Uterus (tissue), 3 donors: ENCODE measurements at regions not wholly inside any gene's neighbourhood (a gene's known extent, or its start where the extent isn't known, plus 50 kb on each side); places are given as distances from the start of the nearest gene placed in this dataset.

ENCODE experiments used
- DNase-seq, 2 donors: peaks; one replicate each; pipeline ENCODE4 v3.0.0-alpha.2; 2019 to 2020
- H3K27ac ChIP-seq, 2 donors: fragments of 200-600 bp; sonication (generic); 1 replicate in 1 of 2; 2 replicates in 1 of 2; pipeline ENCODE4 v1.5.1; 2016 to 2018
- H3K27me3 ChIP-seq, 2 donors: fragments of 200-600 bp; sonication (generic); one replicate each; pipeline ENCODE4 v1.5.1; 2018 to 2019; ENCODE audit warnings: control low read depth in 1 of 2
- H3K36me3 ChIP-seq, 2 donors: fragments of 200-600 bp; sonication (generic); one replicate each; pipeline ENCODE4 v1.5.1; 2019; ENCODE audit warnings: control low read depth in 1 of 2
- H3K4me1 ChIP-seq, 2 donors: fragments of 200-600 bp; sonication (generic); one replicate each; pipeline ENCODE4 v1.5.1; 2018 to 2019; ENCODE audit warnings: control low read depth in 1 of 2
- H3K4me3 ChIP-seq, 2 donors: fragments of 200-600 bp; sonication (generic); 1 replicate in 1 of 2; 2 replicates in 1 of 2; pipeline ENCODE4 v1.5.1; 2018 to 2019; ENCODE audit warnings: mild to moderate bottlenecking in 1 of 2
- H3K9me3 ChIP-seq, 2 donors: fragments of 200-600 bp; sonication (generic); one replicate each; pipeline ENCODE4 v1.5.1; 2019; ENCODE audit warnings: control low read depth in 1 of 2
- POLR2A ChIP-seq, 2 donors: fragments of 450-650 bp; IDR thresholded peaks; one replicate each; pipeline ENCODE4 v1.6.1; 2016; ENCODE audit warnings: antibody characterized with exemption in 2 of 2, mild to moderate bottlenecking in 1 of 2, moderate library complexity in 1 of 2
- intact Hi-C: fragments of 100-400 bp; cut with DNase I; formaldehyde crosslinking; loops from one replicate; pipeline ENCODE4 v1.15.1; 2023; ENCODE audit warnings: low total_unique reads
- TF ChIP-seq, protein P1 (sequence below), 4 experiments: fragments of 200-600 bp in 2 of 4; fragments of 450-650 bp in 2 of 4; sonication (generic) in 2 of 4; IDR thresholded peaks; one replicate each; pipeline ENCODE4 v1.5.1; 2016 to 2019; ENCODE audit warnings: antibody characterized with exemption in 4 of 4, mild to moderate bottlenecking in 2 of 4, moderate library complexity in 1 of 4
- donor health status: DM: yes; HTN: yes; CAD: no.

DNA sequence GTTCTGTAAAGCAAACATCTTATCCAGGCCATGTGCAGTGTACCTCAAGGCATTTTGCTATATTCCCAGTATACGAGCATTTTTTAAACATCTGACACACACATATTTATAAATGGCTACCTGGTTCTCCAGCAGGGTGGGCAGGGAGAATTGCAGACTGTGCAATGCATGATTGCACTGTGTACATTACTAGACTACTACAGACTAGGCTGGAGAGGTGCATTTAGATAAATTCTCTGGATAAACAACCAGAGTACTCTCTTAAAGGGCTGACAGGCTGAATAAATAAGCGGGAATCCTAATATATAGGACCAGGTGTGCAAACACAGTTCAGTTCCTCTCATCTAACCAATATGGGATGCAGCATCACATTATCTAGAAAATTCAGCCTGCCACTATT lies 428.3 kb upstream of the ARID1B start:
- intact Hi-C loops, result no loop called here
- H3K4me1 ChIP-seq, result no peaks in the 10 kb centered on the region
- TF ChIP-seq, protein P1, sequence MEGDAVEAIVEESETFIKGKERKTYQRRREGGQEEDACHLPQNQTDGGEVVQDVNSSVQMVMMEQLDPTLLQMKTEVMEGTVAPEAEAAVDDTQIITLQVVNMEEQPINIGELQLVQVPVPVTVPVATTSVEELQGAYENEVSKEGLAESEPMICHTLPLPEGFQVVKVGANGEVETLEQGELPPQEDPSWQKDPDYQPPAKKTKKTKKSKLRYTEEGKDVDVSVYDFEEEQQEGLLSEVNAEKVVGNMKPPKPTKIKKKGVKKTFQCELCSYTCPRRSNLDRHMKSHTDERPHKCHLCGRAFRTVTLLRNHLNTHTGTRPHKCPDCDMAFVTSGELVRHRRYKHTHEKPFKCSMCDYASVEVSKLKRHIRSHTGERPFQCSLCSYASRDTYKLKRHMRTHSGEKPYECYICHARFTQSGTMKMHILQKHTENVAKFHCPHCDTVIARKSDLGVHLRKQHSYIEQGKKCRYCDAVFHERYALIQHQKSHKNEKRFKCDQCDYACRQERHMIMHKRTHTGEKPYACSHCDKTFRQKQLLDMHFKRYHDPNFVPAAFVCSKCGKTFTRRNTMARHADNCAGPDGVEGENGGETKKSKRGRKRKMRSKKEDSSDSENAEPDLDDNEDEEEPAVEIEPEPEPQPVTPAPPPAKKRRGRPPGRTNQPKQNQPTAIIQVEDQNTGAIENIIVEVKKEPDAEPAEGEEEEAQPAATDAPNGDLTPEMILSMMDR (IDR thresholded peaks at IDR 0.05), result no peak
- no peak for TF ChIP-seq POLR2A (IDR thresholded peaks at IDR 0.05)
- no peaks in the 10 kb centered on the region for H3K36me3 ChIP-seq
- H3K27ac ChIP-seq, result no peak overlapping the region
- H3K4me3 ChIP-seq, result no peak overlapping the region
- no peak for DNase-seq
- no peaks in the 10 kb centered on the region for H3K9me3 ChIP-seq
- H3K27me3 ChIP-seq, result no peaks in the 10 kb centered on the region

DNA sequence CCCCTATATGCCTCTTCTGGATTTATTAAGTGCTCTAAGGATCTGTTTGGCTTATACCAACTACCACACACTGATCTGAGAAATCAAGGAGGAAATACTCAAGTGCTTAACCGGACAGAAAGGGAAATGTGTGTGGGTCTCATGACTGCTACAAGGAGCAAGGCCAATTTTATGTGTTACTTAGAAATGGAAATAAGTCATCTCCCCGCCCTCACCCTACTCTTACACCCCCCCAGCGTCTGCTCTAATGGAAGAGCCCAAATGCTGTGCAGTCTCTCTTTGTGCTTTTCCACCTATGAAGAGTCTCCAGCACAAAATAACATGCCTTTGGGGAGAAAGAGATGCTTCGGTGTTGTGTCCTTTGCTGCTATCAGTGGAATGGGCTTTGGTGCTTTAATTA lies 428.8 kb upstream of the ARID1B start:
- Histone ChIP-seq H3K4me1 (no peaks in the 10 kb centered on the region), H3K27me3 (no peaks in the 10 kb centered on the region), H3K9me3 (no peaks in the 10 kb centered on the region), H3K36me3 (no peaks in the 10 kb centered on the region), H3K4me3 (no peak overlapping the region), H3K27ac (no peak overlapping the region)
- no peak for DNase-seq
- intact Hi-C loops, result no loop called here
- TF ChIP-seq, protein P1 (IDR thresholded peaks at IDR 0.05), result no peak
- no peak for TF ChIP-seq POLR2A (IDR thresholded peaks at IDR 0.05)

DNA sequence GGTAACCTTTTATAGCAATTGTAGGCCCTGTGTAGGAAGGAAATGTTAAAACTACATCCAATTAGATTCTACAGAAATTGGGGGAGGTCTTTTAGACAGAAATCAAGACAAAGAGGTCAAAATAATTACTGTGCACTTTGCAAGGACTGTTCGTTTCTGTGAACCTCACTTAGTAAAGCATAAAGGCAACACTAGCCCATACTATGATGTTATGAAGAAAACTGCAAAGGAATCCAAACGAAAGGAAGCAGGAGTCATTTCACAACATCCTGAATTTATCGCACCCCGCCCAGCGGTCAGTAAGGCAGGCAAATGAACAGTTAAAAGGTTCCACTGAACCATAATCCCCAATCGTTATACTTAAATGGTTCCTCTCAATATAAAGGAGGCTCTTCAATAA lies 429.5 kb upstream of the ARID1B start:
- Histone ChIP-seq H3K4me1 (no peaks in the 10 kb centered on the region), H3K36me3 (no peaks in the 10 kb centered on the region), H3K4me3 (no peak overlapping the region), H3K27ac (no peak overlapping the region), H3K27me3 (no peaks in the 10 kb centered on the region), H3K9me3 (no peaks in the 10 kb centered on the region)
- no peak for DNase-seq
- no peak for TF ChIP-seq POLR2A (IDR thresholded peaks at IDR 0.05)
- TF ChIP-seq, protein P1 (IDR thresholded peaks at IDR 0.05), result no peak
- intact Hi-C loops, result no loop called here

DNA sequence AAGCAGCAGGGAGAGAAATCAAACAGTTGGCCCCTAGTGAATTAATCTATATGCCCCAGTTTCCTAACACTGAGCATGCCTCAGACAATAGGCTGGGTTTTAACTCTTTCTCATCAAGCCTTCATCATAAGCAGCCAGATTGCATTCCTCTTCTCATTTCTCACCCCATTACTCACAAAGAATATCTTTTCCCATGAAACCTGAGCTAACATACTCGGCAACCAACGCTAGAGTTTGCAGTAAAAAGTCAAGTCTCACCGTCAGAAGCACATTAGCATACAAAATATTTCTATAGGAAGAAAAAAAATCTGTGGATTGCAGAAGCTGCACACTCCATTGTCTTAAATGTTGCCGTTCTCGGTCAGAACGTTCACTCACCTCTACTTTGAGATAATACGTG lies 429.9 kb upstream of the ARID1B start:
- no peak for TF ChIP-seq POLR2A (IDR thresholded peaks at IDR 0.05)
- TF ChIP-seq, protein P1 (IDR thresholded peaks at IDR 0.05), result no peak
- Histone ChIP-seq H3K4me3 (no peak overlapping the region), H3K27ac (no peak overlapping the region), H3K9me3 (no peaks in the 10 kb centered on the region), H3K4me1 (no peaks in the 10 kb centered on the region), H3K27me3 (no peaks in the 10 kb centered on the region), H3K36me3 (no peaks in the 10 kb centered on the region)
- intact Hi-C loops, result no loop called here
- DNase-seq, result no peak

DNA sequence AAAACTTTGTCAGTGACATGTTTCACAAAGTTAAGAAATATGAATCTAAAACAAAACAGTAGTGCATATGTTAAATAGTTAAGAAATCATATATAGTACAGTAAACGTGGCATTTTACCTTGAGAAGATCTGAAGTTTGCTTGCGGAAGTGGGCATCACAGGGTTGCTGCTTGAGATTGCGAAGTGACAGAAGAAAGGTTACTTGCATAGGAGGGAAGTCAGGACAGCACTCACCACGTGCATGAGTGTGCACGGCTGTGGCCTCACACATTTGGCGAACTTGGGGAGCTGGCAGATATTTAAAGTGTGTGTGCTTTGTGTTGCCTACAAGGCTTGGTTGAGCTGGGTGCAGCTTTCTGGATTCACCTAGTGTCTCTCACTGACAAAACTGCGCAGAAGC lies 431.5 kb upstream of the ARID1B start:
- H3K4me3 ChIP-seq, result no peak overlapping the region
- intact Hi-C loops, result no loop called here
- TF ChIP-seq POLR2A (IDR thresholded peaks at IDR 0.05), result no peak
- TF ChIP-seq, protein P1 (IDR thresholded peaks at IDR 0.05), result no peak

More for the DNA sequence above, 431.5 kb upstream of the ARID1B start:
- no peaks in the 10 kb centered on the region for H3K9me3 ChIP-seq
- no peaks in the 10 kb centered on the region for H3K27me3 ChIP-seq
- no peaks in the 10 kb centered on the region for H3K4me1 ChIP-seq
- no peak for DNase-seq
- H3K36me3 ChIP-seq, result no peaks in the 10 kb centered on the region
- H3K27ac ChIP-seq, result no peak overlapping the region
